HCT116 (cell line): ENCODE measurements at regions not wholly inside any gene's neighbourhood (a gene's known extent, or its start where the extent isn't known, plus 50 kb on each side); places are given as distances from the start of the nearest gene placed in this dataset.

Experiments
- ATAC-seq: fragments of 200-7000 bp; cut with Tn5 transposase; 2 replicates; pipeline ENCODE4 v1.9.1; 2020; ENCODE audit warnings: mild to moderate bottlenecking, moderate library complexity
- BruUV-seq: library from RNA; stranded (reverse); fragments of 400-500 nt; replicated peaks from 2 replicates; lab custom pipeline; 2021; lab: Mats Ljungman, UMichigan
- CTCF ChIA-PET: fragments of 300-600 bp; sonication (Branson Sonifier 250); formaldehyde crosslinking; loops from one replicate; lab custom pipeline; 2021; ENCODE audit warnings: antibody characterized with exemption; lab: Charles Lee
- POLR2A ChIA-PET: fragments of 300-600, 350-600 bp; sonication (Branson Sonifier 250); formaldehyde crosslinking; loops from one replicate; lab custom pipeline; 2021; ENCODE audit warnings: antibody characterized with exemption; lab: Charles Lee
- RAD21 ChIA-PET, 2 experiments: fragments of 300-600 bp; sonication (Branson Sonifier 250); formaldehyde crosslinking; loops; one replicate each; lab custom pipeline; 2023; ENCODE audit warnings: low total read pairs in 2 of 2; ENCODE audit not compliant: uncharacterized antibody in 2 of 2, unreplicated experiment in 2 of 2, low non-redundant PET in 1 of 2; lab: Charles Lee
- DNase-seq: peaks from one replicate; pipeline ENCODE4 v3.0.0-alpha.2; 2010; ENCODE audit warnings: low read depth, low spot score
- H2AFZ ChIP-seq: fragments of 200-600 bp; shearing (Covaris generic), sonication (generic); 2 replicates; pipeline ENCODE4 v1.6.1; 2017; ENCODE audit warnings: low read depth, mixed run types, mixed read lengths, antibody characterized with exemption, low read length; ENCODE audit not compliant: poor library complexity, severe bottlenecking
- H3K27ac ChIP-seq: 2 replicates; pipeline ENCODE4 v1.5.1; 2012; ENCODE audit warnings: low read depth, low read length
- H3K27me3 ChIP-seq: fragments of 200-600 bp; sonication (generic); 2 replicates; pipeline ENCODE4 v1.6.1; 2016; ENCODE audit warnings: mixed run types, low read length, mixed read lengths; ENCODE audit not compliant: insufficient read depth
- H3K36me3 ChIP-seq, 2 experiments: fragments of 200-500 bp in 1 of 2; fragments of 200-600 bp in 1 of 2; sonication (Bioruptor generic) in 1 of 2; sonication (generic) in 1 of 2; 2 replicates each; pipeline versions ENCODE4 v1.5.1 to v1.6.1; 2014 to 2016; ENCODE audit warnings: low read length in 2 of 2, inconsistent platforms in 1 of 2, mixed read lengths in 1 of 2, mixed run types in 1 of 2; ENCODE audit not compliant: insufficient read depth in 2 of 2, control insufficient read depth in 1 of 2
- H3K4me1 ChIP-seq, 2 experiments: fragments of 200-600 bp in 1 of 2; sonication (generic) in 1 of 2; 2 replicates each; pipeline versions ENCODE4 v1.5.1 to v1.6.1; 2012 to 2017; ENCODE audit warnings: low read length in 2 of 2, inconsistent platforms in 1 of 2, mild to moderate bottlenecking in 1 of 2, mixed read lengths in 1 of 2, mixed run types in 1 of 2, moderate library complexity in 1 of 2; ENCODE audit not compliant: insufficient read depth in 2 of 2, control insufficient read depth in 1 of 2
- H3K4me2 ChIP-seq: fragments of 200-600 bp; sonication (generic); 2 replicates; pipeline ENCODE4 v1.6.1; 2017; ENCODE audit warnings: mixed run types, low read length, mixed read lengths
- H3K4me3 ChIP-seq, 2 experiments: fragments of 200-600 bp in 1 of 2; sonication (generic) in 1 of 2; replicated peaks in 1 of 2; 2 replicates each; pipeline ENCODE4 v1.5.1; 2011 to 2016; ENCODE audit warnings: low read length in 2 of 2, control low read depth in 1 of 2, low read depth in 1 of 2, mild to moderate bottlenecking in 1 of 2, mixed read lengths in 1 of 2, mixed run types in 1 of 2
- H3K79me2 ChIP-seq: fragments of 200-600 bp; sonication (generic); 2 replicates; pipeline ENCODE4 v1.6.1; 2017; ENCODE audit warnings: mild to moderate bottlenecking, mixed run types, low read length, moderate library complexity, mixed read lengths; ENCODE audit not compliant: insufficient read depth
- H3K9ac ChIP-seq: fragments of 200-600 bp; sonication (generic); 2 replicates; pipeline ENCODE4 v1.6.1; 2016; ENCODE audit warnings: low read length, mixed read lengths
- H3K9me2 ChIP-seq: fragments of 200-600 bp; sonication (generic), shearing (Covaris generic); 2 replicates; pipeline ENCODE4 v1.6.1; 2017; ENCODE audit warnings: mixed run types, mild to moderate bottlenecking, moderate library complexity; ENCODE audit not compliant: insufficient read depth
- H3K9me3 ChIP-seq, 2 experiments: fragments of 200-500 bp in 1 of 2; fragments of 200-600 bp in 1 of 2; sonication (Bioruptor generic) in 1 of 2; sonication (generic) in 1 of 2; 2 replicates each; pipeline ENCODE4 v1.6.1; 2014 to 2017; ENCODE audit warnings: low read length in 2 of 2, mixed read lengths in 2 of 2, inconsistent platforms in 1 of 2, low read depth in 1 of 2, mild to moderate bottlenecking in 1 of 2, mixed run types in 1 of 2, moderate library complexity in 1 of 2; ENCODE audit not compliant: control insufficient read depth in 1 of 2, insufficient read depth in 1 of 2
- H4K20me1 ChIP-seq: fragments of 200-600 bp; sonication (generic), shearing (Covaris generic); 2 replicates; pipeline ENCODE4 v1.6.1; 2017; ENCODE audit warnings: mixed run types, mild to moderate bottlenecking, moderate library complexity; ENCODE audit not compliant: insufficient read depth
- CBX3 ChIP-seq: IDR thresholded peaks from 2 replicates; pipeline ENCODE4 v1.6.1; 2012; ENCODE audit warnings: low read depth
- CEBPB ChIP-seq: IDR thresholded peaks from 2 replicates; pipeline ENCODE4 v1.6.1; 2012; ENCODE audit warnings: low read depth
- EGR1 ChIP-seq: IDR thresholded peaks from 2 replicates; pipeline ENCODE4 v1.6.1; 2012; ENCODE audit warnings: low read depth
- EZH2 ChIP-seq: fragments of 200-600 bp; sonication (generic); IDR thresholded peaks from 2 replicates; pipeline ENCODE4 v1.6.1; 2017; ENCODE audit warnings: antibody characterized with exemption, mixed run types
- EZH2phosphoT487 ChIP-seq: fragments of 200-600 bp; IDR thresholded peaks from 2 replicates; pipeline ENCODE4 v1.6.1; 2018; ENCODE audit warnings: antibody characterized with exemption, borderline replicate concordance
- FOSL1 ChIP-seq: IDR thresholded peaks from 2 replicates; pipeline ENCODE4 v1.6.1; 2012; ENCODE audit warnings: low read depth
- JUND ChIP-seq: IDR thresholded peaks from 2 replicates; pipeline ENCODE4 v1.6.1; 2012
- RAD21 ChIP-seq: IDR thresholded peaks from 2 replicates; pipeline ENCODE4 v1.6.1; 2012; ENCODE audit warnings: low read depth, mild to moderate bottlenecking
- SIN3A ChIP-seq: IDR thresholded peaks from 2 replicates; pipeline ENCODE4 v1.6.1; 2012; ENCODE audit warnings: low read depth
- TCF7L2 ChIP-seq: IDR thresholded peaks from 2 replicates; pipeline ENCODE4 v1.7.0; 2011; ENCODE audit warnings: borderline replicate concordance, inconsistent platforms; ENCODE audit not compliant: insufficient read depth, insufficient read length; ENCODE audit errors: extremely low read depth
- YY1 ChIP-seq: IDR thresholded peaks from 2 replicates; pipeline ENCODE4 v1.6.1; 2011; ENCODE audit warnings: low read length, low read depth, moderate library complexity, mild to moderate bottlenecking; ENCODE audit not compliant: insufficient replicate concordance; ENCODE audit errors: extremely low read depth
- intact Hi-C: fragments of 100-400 bp; cut with micrococcal nuclease; formaldehyde crosslinking; loops from 2 replicates; pipeline ENCODE4 v1.10.0; 2022
- TF ChIP-seq, protein P1 (sequence below): IDR thresholded peaks from 2 replicates; pipeline ENCODE4 v1.6.1; 2011; ENCODE audit warnings: mild to moderate bottlenecking, low read length, moderate library complexity; ENCODE audit not compliant: insufficient replicate concordance; ENCODE audit errors: extremely low read depth

DNA sequence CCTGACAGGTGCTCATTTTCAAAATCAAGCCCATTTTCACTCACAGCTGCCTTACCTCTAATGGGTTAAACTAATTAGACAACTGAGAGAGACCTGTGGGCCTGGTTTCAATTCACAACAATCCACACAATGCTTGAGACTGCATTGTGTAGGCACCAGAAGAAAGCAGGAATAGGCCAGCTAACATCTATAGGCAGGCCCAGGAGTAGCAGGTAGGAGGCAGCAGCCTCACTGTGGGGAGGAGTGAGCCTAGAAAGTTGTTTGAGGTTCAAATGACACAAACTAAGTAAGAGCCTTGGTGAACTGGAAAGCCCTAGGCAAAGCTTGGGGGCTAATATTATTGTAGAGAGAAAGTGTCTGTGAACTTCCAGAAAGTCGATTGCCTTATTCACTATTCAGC lies 289.5 kb upstream of the CCDC196 start:
- Histone ChIP-seq H3K4me2 (no peak overlapping the region), H3K27me3 (no peaks in the 10 kb centered on the region), H3K9me3 (no peaks in the 10 kb centered on the region), H2AFZ (no peak overlapping the region), H3K4me1 (no peaks in the 10 kb centered on the region), H3K4me3 (no peak overlapping the region), H3K9me2 (no peaks in the 10 kb centered on the region), H3K27ac (no peak overlapping the region), H3K9ac (no peak overlapping the region), H4K20me1 (no peaks in the 10 kb centered on the region), H3K79me2 (no peaks in the 10 kb centered on the region), H3K36me3 (no peaks in the 10 kb centered on the region)
- TF ChIP-seq CBX3 (no peak), YY1 (no peak), SIN3A (no peak), TCF7L2 (no peak), JUND (no peak), EZH2 (no peak), EGR1 (no peak), FOSL1 (no peak)
- ChIA-PET CTCF (no interaction called here), POLR2A (no interaction called here), RAD21 (no interaction called here)
- intact Hi-C loops: no loop called here
- DNase-seq (no peak), ATAC-seq (no peak)
- no TSS peak for BruUV-seq

DNA sequence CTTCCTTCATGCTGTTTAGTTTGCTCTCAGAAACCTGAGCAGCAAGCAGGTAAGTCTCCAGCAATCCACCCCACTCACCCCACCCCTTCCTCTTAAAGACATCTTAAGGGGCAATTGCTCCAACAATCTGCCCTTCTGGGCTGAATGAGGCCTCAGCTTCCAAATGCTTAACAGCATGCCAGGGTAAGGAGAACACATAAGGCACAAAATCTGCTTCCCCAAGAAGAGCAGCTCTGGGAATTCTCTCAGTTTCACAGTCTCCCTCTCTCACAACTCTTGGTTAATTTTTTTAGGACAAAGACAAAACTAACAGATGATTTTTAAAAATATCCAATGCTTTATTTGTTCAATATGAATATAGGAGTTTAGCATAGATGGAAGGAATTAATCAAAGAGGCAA lies 288.9 kb upstream of the CCDC196 start:
- no peak for TF ChIP-seq RAD21
- no peak for TF ChIP-seq CEBPB
- TF ChIP-seq EGR1: no peak
- TF ChIP-seq EZH2phosphoT487: no peak
- TF ChIP-seq, protein P1, sequence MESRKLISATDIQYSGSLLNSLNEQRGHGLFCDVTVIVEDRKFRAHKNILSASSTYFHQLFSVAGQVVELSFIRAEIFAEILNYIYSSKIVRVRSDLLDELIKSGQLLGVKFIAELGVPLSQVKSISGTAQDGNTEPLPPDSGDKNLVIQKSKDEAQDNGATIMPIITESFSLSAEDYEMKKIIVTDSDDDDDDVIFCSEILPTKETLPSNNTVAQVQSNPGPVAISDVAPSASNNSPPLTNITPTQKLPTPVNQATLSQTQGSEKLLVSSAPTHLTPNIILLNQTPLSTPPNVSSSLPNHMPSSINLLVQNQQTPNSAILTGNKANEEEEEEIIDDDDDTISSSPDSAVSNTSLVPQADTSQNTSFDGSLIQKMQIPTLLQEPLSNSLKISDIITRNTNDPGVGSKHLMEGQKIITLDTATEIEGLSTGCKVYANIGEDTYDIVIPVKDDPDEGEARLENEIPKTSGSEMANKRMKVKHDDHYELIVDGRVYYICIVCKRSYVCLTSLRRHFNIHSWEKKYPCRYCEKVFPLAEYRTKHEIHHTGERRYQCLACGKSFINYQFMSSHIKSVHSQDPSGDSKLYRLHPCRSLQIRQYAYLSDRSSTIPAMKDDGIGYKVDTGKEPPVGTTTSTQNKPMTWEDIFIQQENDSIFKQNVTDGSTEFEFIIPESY: no peak
- Histone ChIP-seq H3K79me2 (no peaks in the 10 kb centered on the region), H3K9me2 (no peaks in the 10 kb centered on the region), H3K9me3 (no peaks in the 10 kb centered on the region), H3K36me3 (no peaks in the 10 kb centered on the region), H3K27ac (no peak overlapping the region), H3K4me1 (no peaks in the 10 kb centered on the region), H2AFZ (no peak overlapping the region), H3K27me3 (no peaks in the 10 kb centered on the region), H3K4me3 (no peak overlapping the region), H4K20me1 (no peaks in the 10 kb centered on the region), H3K4me2 (no peak overlapping the region), H3K9ac (no peak overlapping the region)
- POLR2A ChIA-PET: no interaction called here
- intact Hi-C loops: no loop called here
- RAD21 ChIA-PET: no interaction called here
- BruUV-seq: no TSS peak
- ATAC-seq (no peak), DNase-seq (no peak)
- CTCF ChIA-PET: no interaction called here
